ENCODE measurements at regions not wholly inside any gene's neighbourhood (a gene's known extent, or its start where the extent isn't known, plus 50 kb on each side); places are given as distances from the start of the nearest gene placed in this dataset.
"Not testable (repeated sequence)": the region's sequence is repeated elsewhere in the genome, so short reads cannot be mapped to it uniquely, and the experiment has no call there.

DNA sequence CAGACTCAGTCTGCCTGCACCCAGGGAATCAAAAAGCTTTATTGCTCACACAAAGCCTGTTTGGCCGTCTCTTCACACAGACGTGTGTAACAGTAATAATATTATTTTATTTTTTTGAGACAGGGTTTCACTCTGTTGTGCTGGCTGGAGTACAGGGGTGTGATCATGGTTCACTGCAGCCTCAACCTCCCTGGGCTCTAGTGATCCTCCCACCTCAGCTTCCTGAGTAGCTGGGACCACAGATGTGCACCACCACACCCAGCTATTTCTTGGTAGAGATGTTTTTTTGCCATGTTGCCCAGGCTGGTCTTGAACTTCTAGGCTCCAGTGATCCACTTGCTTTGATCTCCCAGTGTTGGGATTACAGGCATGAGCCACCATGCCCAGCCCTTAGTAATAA is 88.4 kb upstream of the DCD start:
- Mint-ChIP-seq H3K27ac (no peak overlapping the region), H3K27me3 (peaks cover 0 to 6% of the 10 kb centered on the region in 2 donors), H3K4me3 (no peak overlapping the region), H3K4me1 (no peaks in the 10 kb centered on the region), H3K9me3 (no peaks in the 10 kb centered on the region), H3K36me3 (no peaks in the 10 kb centered on the region)
- ATAC-seq (replicated peaks) (no peak), DNase-seq (no peak)

DNA sequence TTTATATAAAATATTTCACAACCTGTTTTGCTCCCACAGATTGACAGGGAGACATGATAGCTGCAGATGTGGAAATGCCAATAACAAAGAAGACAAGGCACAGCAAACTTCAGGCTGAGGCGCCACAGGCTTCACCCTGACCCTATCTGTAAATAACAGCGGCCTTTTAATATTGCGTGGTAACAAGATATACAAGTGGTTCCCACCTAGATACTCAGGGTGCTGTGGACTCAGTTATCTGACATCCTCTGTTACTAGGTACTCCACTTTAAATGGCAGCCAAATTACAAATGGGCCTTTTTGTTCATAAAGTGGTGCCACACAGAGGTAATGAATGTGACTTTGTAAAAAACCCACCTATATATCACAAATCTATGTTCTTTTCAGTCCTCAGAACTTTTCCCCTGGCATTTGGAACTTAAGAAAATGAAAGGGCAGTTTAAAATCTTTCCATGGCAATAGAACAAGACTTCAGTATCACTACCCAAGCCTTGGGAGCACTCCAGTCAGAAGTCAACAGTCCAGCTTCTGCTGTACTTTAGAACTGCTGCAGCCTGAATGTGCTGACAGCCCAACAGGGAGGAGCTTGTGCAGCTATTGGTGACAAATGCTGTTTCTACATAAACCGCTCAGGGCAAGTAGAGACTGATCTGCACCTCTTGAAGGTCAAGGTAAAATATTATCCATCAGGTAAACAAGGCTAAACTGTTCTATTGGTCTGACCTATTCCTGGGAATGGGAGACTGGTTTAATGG is 86.2 kb upstream of the DCD start:
- Mint-ChIP-seq H3K36me3 (no peaks in the 10 kb centered on the region), H3K27me3 (peaks cover 0 to 3% of the 10 kb centered on the region in 2 donors), H3K27ac (no peak overlapping the region), H3K4me3 (no peak overlapping the region), H3K9me3 (no peaks in the 10 kb centered on the region), H3K4me1 (no peaks in the 10 kb centered on the region)
- ATAC-seq (replicated peaks), result no peak
- no peak for DNase-seq

DNA sequence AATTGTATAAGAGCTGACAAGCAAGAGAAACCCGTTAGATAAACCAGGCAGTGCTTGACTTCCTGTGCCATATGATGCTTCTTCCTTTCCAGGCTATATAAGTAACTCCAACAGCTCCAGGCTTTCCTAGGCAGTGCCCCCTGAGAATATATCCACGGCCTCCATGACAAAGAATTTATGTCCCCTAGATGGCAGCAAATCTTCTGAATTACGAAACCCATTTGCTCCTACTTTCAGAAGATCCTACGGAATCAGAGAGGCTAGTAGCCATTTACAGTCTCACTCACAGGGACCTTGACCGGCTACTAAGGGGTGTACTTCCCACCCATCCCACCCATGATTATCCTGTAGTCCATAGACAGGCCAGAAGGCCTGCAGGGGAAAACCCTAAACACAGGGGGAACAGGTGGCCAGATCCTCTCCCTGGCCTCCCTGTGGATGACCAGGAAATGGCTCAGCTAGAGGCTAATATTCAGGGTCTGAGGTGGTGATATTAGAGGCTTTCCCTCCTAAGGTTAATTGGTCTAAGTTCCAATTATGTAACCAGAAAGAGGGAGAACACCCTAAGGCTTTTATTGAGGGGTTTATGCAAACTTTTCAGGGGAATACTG is 77.2 kb upstream of the DCD start:
- Mint-ChIP-seq H3K27me3 (peaks cover 16 to 27% of the 10 kb centered on the region in 2 donors), H3K4me3 (no peak overlapping the region), H3K9me3 (no peaks in the 10 kb centered on the region), H3K4me1 (no peaks in the 10 kb centered on the region), H3K27ac (no peak overlapping the region), H3K36me3 (no peaks in the 10 kb centered on the region)
- DNase-seq (no peak), ATAC-seq (replicated peaks) (peak in 1 of 2 donors; percentile 22)

DNA sequence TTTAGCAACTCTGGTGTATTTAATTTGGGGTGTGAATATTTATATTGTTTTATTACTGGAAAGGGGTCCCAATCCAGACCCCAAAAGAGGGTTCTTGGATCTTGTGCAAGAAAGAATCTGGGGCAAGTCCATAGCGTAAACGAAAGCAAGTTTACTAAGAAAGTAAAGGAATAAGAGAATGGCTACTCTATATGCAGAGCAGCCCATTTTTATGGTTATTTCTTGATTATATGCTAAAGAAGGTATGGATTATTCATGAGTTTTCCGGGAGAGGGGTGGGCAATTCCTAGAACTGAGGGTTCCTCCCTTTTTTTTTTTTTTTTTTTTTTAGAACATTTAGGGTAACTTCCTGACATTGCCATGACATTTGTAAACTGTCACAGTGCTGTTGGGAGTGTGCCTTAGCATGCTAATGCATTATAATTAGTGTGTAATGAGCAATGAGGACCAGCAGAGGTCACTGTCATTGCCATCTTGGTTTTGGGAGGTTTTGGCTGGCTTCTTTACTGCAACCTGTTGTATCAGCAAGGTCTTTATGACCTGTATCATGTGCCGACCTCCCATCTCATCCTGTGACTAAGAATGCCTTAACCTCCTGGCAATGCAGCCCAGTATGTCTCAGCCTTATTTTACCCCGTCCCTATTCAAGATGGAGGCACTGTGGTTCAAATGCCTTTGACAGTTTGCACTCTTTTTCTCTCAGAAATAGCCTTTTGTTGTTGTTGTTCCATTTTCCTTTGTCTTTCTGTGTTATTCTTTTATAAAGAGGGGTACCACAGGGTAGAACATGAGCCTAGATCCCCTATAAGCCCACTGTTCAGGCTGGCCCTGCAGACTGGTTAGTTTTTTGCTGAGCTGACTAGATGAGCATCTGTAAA is 75.5 kb upstream of the DCD start:
- Mint-ChIP-seq H3K36me3 (no peaks in the 10 kb centered on the region), H3K4me1 (peaks cover 0 to 2% of the 10 kb centered on the region in 2 donors), H3K27me3 (peaks cover 19 to 37% of the 10 kb centered on the region in 2 donors), H3K9me3 (no peaks in the 10 kb centered on the region), H3K27ac (no peak overlapping the region), H3K4me3 (no peak overlapping the region)
- ATAC-seq (replicated peaks), result peak; percentile 52 to 60
- DNase-seq, result no peak

DNA sequence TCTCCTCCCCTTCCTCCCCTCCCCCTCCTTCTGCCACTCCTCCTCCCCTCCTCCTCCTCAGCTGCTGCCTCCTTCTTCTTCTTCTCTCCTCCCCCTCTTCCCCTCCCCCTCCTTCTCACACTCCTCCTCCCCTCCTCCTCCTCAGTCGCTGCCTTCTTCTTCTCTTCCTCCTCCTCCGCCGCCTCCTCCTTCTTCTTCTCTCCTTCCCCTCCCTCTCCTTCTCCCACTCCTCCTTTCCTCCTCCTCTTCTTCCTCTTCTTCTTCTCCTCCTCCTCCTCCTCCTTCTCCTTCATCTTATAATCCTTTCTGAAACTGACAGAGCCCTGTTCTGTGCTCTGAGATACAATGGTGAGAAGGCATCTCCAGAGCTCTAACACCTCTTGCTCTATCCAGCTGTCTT is 73.1 kb upstream of the DCD start:
- no peak for ATAC-seq (replicated peaks)
- no peak overlapping the region for H3K27ac Mint-ChIP-seq
- no peaks in the 10 kb centered on the region for H3K9me3 Mint-ChIP-seq
- peaks cover 0 to 2% of the 10 kb centered on the region in 2 donors for H3K4me1 Mint-ChIP-seq
- peaks cover 27 to 50% of the 10 kb centered on the region in 2 donors for H3K27me3 Mint-ChIP-seq
- H3K36me3 Mint-ChIP-seq, result no peaks in the 10 kb centered on the region
- no peak for DNase-seq
- no peak overlapping the region for H3K4me3 Mint-ChIP-seq

DNA sequence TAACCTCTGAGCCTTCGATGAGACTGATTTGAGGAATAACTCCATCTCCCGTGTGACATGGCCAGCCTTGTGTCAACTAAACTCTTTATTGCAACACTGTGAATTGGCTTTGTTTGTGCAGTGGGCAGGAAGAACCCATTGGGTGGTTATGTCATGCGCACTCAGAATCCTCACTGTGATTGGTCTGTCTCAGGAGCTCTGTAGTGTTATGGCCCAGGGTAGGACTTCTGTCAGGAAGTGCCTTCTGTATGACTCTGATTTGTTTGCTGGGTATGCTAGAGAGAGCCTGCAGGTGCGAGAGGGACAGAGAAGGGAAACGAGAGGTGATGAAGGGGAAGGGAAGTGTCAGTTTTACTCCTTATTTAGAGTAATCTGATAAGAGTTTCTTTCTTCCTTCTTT is 71.5 kb upstream of the DCD start:
- DNase-seq (no peak), ATAC-seq (replicated peaks) (no peak)
- no peak overlapping the region for H3K4me3 Mint-ChIP-seq
- H3K36me3 Mint-ChIP-seq, result no peaks in the 10 kb centered on the region
- H3K27ac Mint-ChIP-seq, result no peak overlapping the region
- H3K27me3 Mint-ChIP-seq, result peaks cover 23 to 60% of the 10 kb centered on the region in 2 donors
- no peaks in the 10 kb centered on the region for H3K9me3 Mint-ChIP-seq
- H3K4me1 Mint-ChIP-seq, result peaks cover 0 to 2% of the 10 kb centered on the region in 2 donors

DNA sequence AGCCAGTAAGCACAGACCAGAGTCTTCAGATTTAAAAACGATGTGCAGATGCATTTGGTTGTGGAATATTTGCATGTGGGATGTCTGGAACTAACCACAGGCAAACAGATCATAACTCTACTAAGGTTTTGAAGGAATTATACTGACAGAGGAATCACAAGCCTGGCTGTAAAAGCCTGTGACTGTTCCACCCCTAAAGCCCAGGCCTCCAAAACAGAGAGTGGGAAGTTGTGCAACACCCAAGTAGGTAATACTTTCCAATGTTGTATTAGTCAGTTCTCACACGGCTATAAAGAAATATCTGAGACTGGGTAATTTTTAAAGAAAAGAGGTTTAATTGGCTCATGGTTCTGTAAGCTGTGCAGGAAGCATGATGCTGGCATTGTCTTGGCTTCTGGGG is 68.1 kb upstream of the DCD start:
- peaks cover 26 to 56% of the 10 kb centered on the region in 2 donors for H3K27me3 Mint-ChIP-seq

DNA sequence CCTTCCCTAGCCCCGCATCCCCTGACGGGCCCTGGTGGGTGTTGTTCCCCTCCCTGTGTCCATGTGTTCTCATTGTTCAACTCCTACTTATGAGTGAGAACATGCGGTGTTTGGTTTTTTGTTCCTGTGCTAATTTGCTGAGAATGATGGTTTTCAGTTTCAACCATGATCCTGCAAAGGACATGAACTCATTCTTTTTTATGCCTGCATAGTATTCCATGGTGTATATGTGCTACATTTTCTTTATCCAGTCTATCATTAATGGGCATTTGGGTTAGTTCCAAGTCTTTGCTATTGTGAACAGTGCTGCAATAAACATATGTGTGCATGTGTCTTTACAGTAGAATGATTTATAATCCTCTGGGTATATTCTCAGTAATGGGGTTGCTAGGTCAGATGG is 65.7 kb upstream of the DCD start:
- not testable (repeated sequence) for DNase-seq; H3K27ac Mint-ChIP-seq; H3K36me3 Mint-ChIP-seq; H3K9me3 Mint-ChIP-seq; H3K4me1 Mint-ChIP-seq; ATAC-seq (replicated peaks); H3K4me3 Mint-ChIP-seq
- peaks cover 15 to 41% of the 10 kb centered on the region in 2 donors for H3K27me3 Mint-ChIP-seq

More for the DNA sequence above, 68.1 kb upstream of the DCD start:
- DNase-seq (no peak), ATAC-seq (replicated peaks) (no peak)
- Mint-ChIP-seq H3K9me3 (peaks cover 0 to 2% of the 10 kb centered on the region in 2 donors), H3K4me3 (no peak overlapping the region), H3K36me3 (no peaks in the 10 kb centered on the region), H3K4me1 (peaks cover 0 to 2% of the 10 kb centered on the region in 2 donors), H3K27ac (no peak overlapping the region)

DNA sequence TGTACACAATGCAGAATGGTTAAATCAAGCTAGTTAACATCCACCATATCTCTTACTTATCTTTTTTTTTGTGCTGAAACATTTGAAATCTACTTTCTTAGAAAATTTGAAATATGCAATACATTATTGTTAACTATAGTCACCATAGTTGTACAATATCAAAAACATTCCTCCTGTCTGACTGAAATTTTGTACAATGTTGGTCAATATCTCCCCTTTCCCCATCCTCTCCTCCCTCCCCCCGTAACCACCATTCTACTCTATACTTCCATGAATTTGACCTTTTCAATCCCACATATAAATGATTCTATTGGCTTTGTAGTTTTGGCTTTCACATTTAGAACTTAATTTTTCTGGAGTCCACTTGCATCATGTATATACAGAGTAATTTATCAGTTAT is 63.5 kb upstream of the DCD start:
- peaks cover 8 to 31% of the 10 kb centered on the region in 2 donors for H3K27me3 Mint-ChIP-seq
- H3K9me3 Mint-ChIP-seq, result peaks cover 0 to 2% of the 10 kb centered on the region in 2 donors
- no peaks in the 10 kb centered on the region for H3K36me3 Mint-ChIP-seq
- ATAC-seq (replicated peaks) (no peak), DNase-seq (no peak)
- no peak overlapping the region for H3K4me3 Mint-ChIP-seq
- no peaks in the 10 kb centered on the region for H3K4me1 Mint-ChIP-seq
- H3K27ac Mint-ChIP-seq, result no peak overlapping the region

DNA sequence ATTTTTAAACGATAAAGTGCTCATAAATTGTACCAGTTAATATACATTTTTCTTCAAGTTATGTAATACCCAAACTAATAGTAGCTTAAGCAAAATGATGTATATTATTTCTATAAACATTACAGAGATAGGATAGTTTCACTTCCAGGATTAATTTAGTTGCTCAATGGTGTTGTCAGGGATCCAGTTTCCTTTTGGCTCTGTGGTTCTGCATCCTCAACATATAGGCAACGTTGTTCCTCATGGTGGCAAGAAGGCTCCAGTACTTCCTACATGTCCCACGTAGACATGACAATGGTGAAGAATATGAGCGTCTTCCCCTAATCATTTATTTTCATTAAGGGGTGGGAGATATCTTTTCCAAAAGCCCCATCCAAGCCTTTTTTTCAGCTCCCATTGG is 60.7 kb upstream of the DCD start:
- H3K27ac Mint-ChIP-seq, result no peak overlapping the region
- no peak for ATAC-seq (replicated peaks)

DNA sequence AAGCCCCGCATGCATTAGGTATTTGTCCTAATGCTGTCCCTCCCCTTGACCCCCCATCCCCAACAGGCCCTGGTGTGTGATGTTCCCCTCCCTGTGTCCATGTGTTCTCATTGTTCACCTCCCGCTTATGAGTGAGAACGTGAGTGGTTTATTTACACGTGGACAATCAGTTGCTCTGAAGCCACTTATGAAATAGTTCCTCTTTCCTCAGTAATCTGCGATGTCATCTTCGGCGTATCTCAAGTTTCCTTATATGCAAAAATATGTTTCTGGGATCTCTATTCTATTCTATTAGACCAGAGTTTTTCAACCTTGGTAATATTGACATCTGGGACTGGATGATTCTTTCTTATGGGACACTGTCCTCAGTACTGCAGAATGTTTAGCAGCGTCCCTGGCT is 56.0 kb upstream of the DCD start:
- Mint-ChIP-seq H3K36me3 (no peaks in the 10 kb centered on the region), H3K27me3 (peaks cover 4 to 22% of the 10 kb centered on the region in 2 donors), H3K9me3 (no peaks in the 10 kb centered on the region), H3K4me1 (no peaks in the 10 kb centered on the region), H3K4me3 (no peak overlapping the region), H3K27ac (no peak overlapping the region)
- ATAC-seq (replicated peaks) (no peak), DNase-seq (no peak)

More for the DNA sequence above, 60.7 kb upstream of the DCD start:
- H3K36me3 Mint-ChIP-seq, result no peaks in the 10 kb centered on the region
- H3K9me3 Mint-ChIP-seq, result peaks cover 0 to 1% of the 10 kb centered on the region in 2 donors
- H3K4me1 Mint-ChIP-seq, result no peaks in the 10 kb centered on the region
- peaks cover 6 to 16% of the 10 kb centered on the region in 2 donors for H3K27me3 Mint-ChIP-seq
- no peak for DNase-seq
- H3K4me3 Mint-ChIP-seq, result no peak overlapping the region

DNA sequence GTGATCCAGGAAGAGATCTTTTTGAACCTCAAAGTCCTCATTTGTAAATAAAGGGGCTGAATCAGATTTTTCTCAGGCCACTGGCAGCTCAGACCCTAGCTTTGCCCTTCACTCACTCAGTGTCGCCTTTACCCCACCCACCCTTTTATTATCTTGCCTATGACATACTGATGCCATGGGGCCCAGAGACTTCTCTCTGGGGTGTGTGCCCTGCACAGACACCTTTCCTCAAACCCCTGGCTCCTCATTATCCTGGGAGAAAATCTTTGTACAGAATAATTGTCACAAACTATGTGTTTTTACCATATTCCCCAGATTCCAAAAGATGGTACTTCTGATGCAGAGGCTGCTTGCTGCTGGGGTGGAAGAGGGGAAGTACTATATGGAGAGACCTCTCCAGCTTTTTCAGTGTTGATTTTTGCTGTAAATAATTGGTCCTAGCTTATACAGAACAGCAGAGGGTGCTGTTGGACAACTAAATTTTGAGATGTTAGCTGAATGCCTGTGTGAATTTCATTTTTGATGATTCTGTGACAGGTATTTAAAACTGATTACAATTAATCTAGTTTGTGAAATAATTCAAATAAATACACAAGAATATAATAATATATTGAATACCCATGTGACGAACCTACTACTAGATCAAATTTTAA is 53.9 kb upstream of the DCD start:
- ATAC-seq (replicated peaks) (peak; percentile 61 to 62), DNase-seq (no peak)
- H3K9me3 Mint-ChIP-seq, result no peaks in the 10 kb centered on the region
- H3K27me3 Mint-ChIP-seq, result peaks cover 10 to 22% of the 10 kb centered on the region in 2 donors
- no peaks in the 10 kb centered on the region for H3K4me1 Mint-ChIP-seq
- no peaks in the 10 kb centered on the region for H3K36me3 Mint-ChIP-seq
- no peak overlapping the region for H3K27ac Mint-ChIP-seq
- H3K4me3 Mint-ChIP-seq, result no peak overlapping the region

DNA sequence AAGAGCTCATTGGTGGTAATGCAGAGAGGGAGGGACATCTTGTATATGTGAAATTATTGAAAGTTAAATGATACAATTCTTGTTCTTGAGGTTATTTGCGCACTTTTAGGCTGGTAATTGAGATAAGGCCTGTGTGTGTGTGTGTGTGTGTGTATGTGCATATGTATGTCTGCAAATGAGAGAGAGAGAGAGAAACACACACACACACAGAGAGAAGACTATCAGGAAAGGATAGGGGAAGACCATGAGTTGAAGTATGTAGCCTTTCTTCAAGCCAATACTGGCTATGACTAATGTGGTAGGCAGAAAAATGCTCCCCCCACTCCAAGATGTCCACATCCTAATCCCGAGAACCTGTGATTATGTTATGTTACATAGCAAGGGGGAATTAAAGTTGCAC is 52.7 kb upstream of the DCD start:
- H3K27ac Mint-ChIP-seq, result no peak overlapping the region
- no peak for ATAC-seq (replicated peaks)
- DNase-seq, result no peak
- H3K27me3 Mint-ChIP-seq, result peaks cover 10 to 30% of the 10 kb centered on the region in 2 donors
- no peaks in the 10 kb centered on the region for H3K36me3 Mint-ChIP-seq
- H3K4me1 Mint-ChIP-seq, result no peaks in the 10 kb centered on the region
- no peaks in the 10 kb centered on the region for H3K9me3 Mint-ChIP-seq
- no peak overlapping the region for H3K4me3 Mint-ChIP-seq

DNA sequence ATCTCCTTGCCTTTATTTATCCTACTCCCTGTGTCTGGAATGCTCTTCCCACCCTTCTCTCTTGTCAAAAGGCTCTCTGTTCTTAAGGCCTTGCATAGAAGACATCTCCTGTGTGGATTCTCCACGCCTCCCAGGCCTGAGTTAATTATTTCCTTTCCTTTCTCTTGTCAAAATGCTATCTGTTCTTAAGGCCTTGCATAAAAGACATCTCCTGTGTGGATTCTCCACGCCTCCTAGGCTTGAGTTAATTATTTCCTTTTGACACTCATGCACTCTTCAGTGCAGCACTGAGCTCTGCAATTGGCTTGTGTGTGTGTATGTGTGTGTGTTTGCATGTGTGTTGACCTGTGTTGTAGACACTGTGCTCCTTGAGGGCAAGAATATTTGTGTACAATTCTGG is 52.1 kb upstream of the DCD start:
- H3K4me3 Mint-ChIP-seq, result no peak overlapping the region
- no peaks in the 10 kb centered on the region for H3K36me3 Mint-ChIP-seq
- DNase-seq (no peak), ATAC-seq (replicated peaks) (no peak)
- no peaks in the 10 kb centered on the region for H3K4me1 Mint-ChIP-seq
- peaks cover 10 to 29% of the 10 kb centered on the region in 2 donors for H3K27me3 Mint-ChIP-seq
- H3K9me3 Mint-ChIP-seq, result no peaks in the 10 kb centered on the region
- H3K27ac Mint-ChIP-seq, result no peak overlapping the region

All from stimulated activated naive B cell treated with anti-CD40 and anti-IgM and Interleukin-4, amounts not matched to agents 10 μg/mL and 1 μg/mL and 100 μg/mL, for 72 hours (primary cell).